ENCODE measurements at regions not wholly inside any gene's neighbourhood (a gene's known extent, or its start where the extent isn't known, plus 50 kb on each side); places are given as distances from the start of the nearest gene placed in this dataset.
"Not testable (repeated sequence)": the region's sequence is repeated elsewhere in the genome, so short reads cannot be mapped to it uniquely, and the experiment has no call there.

- no peak for DNase-seq (ENCODE audit: low spot score)
Observed at GRCh38 chr18:42328931-42329330, 373.9 kb downstream of the PIK3C3 start.

DNA sequence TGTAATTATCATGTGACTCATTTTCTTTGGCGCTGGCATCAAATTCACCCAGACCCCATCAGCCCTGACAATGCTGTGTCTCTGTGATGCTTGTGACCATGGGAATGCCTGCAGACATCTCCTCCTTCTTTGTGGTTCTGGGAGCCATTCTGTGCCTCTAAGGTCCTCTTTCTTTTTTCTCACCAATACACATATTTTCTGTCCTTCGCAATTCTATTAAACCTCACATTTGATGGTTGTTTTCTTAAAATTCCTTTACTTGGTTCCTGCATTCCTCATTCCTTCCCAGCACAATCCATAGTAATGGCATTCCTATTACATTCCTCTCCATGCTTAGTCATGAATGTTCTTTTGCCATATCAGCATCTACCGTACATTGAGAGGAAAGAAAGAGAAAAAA, 375.3 kb downstream of the PIK3C3 start:
- DNase-seq (ENCODE audit: low spot score), result no peak

DNA sequence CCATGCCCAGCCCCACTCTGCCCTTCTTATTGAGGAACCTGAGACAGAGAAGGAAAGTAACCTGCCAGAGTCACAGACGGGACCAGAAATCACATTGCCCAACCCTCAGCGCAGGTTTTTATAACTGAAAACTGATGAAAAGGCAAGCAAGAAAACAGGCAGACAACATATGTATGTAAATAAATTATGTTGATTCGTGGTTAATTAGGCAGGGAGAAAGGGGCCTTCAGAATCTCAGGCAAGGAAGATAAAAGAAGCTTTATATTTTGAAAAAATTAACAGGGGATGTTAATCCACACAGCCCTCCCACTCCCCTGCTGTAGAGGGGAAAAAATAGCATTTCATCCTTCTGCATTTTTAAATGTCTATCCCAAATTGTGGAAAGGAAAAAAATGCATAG, 378.5 kb downstream of the PIK3C3 start:
- no peak for DNase-seq (ENCODE audit: low spot score)

DNA sequence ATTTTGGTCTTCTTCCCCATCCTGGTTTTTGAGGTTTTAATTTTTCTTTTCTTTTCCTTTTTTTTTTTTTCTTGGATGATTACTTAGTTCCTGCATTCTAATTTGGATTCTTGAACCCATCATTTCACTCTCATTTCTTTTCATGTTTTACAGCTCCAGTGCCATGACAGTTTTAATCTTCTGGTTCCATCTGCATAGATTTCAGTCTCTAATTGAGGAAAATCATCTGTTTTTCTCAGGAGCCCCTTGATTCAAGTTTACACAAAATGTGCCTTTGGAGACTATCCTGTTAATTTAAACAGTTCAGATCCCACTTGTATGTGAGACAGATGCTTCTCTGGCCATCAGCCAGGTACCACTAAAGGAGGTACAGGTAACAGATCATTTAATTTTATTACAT, 379.9 kb downstream of the PIK3C3 start:
- DNase-seq (ENCODE audit: low spot score), result no peak

DNA sequence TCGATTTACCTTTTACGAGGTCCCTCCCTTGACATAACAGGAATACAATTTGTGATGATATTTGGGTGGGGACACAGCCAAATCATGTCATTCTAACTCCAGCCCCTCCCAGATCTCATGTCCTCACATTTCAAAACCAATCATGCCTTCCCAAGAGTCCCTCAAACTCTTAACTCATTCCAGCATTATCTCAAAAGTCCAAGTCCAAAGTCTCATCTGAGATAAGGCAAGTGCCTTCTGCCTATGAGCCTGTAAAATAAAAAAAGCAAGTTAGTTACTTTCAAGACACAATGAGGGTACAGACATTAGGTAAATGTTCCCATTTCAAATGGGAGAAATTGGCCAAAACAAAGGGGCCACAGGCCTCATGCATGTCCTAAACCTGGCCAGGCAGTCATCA, 381.1 kb downstream of the PIK3C3 start:
- no peak for DNase-seq (ENCODE audit: low spot score)

DNA sequence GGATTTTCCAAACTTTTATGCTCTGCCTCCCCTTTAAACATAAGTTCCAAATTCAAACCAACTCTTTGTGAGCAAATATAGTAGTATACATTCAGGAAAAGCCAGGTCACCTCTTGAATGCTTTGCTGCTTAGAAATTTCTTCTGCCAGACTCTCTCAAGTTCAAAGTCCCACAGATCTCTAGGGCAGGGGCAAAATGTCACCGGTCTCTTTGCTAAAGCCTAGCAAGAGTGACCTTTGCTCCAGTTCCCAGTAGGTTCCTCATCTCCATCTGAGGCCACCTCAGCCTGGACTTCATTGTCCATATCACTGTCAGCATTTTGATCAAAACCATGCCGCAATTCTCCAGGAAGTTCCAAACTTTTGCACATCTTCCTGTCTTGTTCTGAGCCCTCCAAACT, 382.3 kb downstream of the PIK3C3 start:
- DNase-seq (ENCODE audit: low spot score), result not testable (repeated sequence)

DNA sequence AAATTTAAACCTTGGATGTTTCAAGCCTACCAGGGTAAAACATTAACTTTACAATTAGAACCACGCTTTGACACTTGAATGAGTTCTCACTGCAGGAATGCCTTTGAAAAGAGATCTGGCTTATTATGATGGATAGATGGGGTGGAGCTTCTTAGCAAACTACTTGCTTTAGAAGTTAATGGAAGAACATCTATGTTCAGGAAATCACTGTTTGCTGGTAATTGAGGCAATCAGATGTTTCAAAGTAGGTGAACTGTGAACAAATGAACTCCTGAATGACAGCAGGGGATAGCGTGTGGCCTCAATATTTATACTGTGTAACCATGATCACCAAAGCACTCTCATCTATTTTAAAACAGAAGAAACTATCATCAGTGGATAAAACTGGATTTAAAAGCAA, 383.6 kb downstream of the PIK3C3 start:
- DNase-seq (ENCODE audit: low spot score), result no peak

DNA sequence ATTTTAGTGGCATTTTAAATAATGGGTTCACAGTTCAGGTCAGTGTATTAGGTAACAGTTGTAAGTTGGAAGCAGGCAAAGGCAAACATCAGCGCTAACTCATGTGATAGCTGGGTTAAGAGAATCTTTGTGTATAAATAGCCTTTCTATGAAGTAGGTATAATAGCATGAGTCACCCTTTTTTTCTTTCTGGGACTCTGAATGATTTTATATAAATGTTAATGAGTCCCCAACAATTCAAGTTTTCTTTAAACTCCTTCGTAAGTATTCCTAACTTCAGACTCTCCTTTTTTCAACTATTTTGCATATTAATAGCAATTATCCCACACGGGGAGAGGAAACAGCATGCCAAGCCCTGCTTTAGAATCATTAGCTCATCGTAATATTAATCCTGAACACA, 384.3 kb downstream of the PIK3C3 start:
- DNase-seq (ENCODE audit: low spot score), result no peak

DNA sequence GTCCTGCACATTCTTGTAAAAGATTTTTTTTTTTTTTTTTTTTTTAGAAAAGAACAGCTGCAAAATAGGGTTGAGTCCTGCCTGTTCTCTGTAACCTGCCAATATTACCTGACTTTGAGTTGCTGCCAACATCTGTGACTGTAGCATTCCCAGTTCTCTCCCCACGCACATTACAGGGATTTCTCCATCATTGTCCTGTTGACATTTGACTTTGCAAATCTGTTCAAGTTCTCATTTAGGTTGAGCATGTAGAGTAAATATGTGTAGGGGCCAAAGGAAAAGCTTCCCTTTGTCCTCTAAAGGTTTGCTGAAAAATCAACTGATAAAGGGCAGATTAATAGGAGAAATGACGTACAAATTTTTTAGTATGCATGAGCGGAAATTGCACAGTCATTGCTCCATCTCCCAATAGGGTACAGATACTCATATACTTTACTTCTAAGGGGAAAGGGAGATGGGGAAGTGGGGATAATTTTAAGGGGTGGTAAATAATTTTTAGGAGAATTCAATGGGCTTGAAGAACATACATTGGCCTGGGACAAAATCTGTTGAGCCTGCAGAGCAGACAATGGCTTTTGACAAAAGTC, 385.5 kb downstream of the PIK3C3 start:
- DNase-seq (ENCODE audit: low spot score), result no peak

DNA sequence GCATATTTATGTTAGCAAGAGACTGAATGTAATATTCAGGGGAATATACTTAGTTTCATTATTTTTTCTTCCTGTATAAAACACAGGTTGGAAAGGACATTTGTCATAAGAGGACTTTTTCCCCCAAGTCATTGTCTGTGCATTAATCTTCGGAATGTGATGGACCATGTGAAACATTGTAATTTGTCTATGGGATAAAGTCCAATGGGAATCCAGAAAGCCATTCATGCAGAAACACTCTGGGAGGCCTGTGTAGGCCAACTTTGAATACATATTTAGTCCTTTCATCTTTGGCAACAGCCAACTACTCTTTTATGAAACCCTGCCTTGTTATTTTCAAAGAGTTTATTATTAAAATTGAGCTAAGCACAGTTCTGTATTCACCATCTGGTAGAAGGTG, 386.4 kb downstream of the PIK3C3 start:
- no peak for DNase-seq (ENCODE audit: low spot score)

DNA sequence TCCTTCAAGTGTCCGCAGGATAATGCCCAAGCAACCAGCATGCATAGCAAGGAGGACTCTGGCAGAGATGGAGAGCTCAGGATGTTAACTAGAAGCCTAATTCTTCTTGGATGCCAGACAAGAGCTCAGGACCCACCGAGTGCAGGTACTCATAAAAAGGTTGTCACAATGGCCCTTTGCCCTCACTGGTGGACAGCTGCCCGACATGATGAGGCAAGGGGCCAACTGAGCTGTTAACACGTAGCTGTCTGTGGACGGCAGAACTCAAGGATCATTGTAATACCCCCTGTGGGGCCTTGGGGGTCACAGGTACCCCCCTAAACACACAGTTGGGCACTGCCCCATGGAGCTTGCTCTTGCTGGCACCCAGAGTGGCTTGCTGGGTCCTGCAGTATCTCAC, 393.7 kb downstream of the PIK3C3 start:
- no peak for DNase-seq (ENCODE audit: low spot score)

GRCh38 chr18:42351455-42351854, 396.4 kb downstream of the PIK3C3 start:
- no peak for DNase-seq (ENCODE audit: low spot score)

DNA sequence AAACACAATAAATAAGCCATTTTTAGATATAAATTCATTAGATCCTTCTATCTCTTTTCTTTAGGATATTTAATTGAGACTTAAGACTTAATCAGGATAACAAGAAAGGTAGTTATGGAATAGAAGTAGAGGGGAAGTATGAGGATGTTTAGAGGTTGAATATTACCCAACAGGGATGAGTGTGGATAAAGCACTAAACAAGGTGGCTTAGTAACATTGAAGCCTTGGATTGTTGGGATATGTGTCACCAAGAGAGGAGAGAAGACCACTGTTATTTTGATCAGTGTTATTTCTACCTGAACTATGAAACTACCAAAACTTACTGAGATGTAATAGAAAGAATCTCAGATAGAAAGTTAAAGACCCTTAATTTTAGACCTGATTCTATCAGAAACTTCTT, 405.7 kb downstream of the PIK3C3 start:
- DNase-seq (ENCODE audit: low spot score), result no peak

GRCh38 chr18:42363446-42364441, 408.7 kb downstream of the PIK3C3 start:
- DNase-seq (ENCODE audit: low spot score), result no peak

DNA sequence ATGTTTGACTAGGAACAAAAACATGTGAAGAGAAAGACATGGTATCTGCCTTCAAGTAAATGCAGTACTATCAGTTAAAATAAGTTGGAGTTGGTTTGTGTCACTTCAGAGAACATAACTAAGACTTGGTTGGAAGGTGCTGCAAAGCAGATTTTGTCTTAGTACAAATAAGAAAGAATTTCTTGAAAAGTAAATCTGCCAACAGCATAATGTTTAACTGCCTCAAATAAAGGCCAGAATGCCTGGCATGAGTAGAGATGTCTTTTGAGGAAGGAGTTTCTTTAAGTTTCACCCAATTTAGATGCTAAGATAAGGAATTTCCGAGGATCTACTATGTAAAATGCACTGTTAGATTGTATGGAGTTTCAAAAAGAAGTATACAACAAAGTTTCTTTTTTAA, 409.7 kb downstream of the PIK3C3 start:
- no peak for DNase-seq (ENCODE audit: low spot score)

DNA sequence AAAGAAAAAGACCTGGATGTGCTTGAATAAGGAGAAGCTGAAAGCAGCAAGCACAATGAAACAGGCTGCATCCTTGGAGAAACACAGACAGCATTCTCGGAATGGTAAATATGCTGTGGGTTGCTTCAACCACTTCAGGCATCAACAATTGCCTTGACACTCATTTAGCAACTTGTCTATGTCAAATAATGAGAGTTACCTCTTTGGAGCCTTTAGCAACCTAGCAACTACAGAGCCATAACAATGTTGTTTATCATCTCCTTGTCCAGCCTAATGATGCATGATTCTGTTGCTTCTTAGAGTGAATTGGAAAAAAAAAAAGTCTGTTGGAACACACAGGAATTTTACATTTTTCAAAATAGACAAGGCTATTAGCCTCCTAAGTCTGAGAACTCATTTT, 410.6 kb downstream of the PIK3C3 start:
- no peak for DNase-seq (ENCODE audit: low spot score)

DNA sequence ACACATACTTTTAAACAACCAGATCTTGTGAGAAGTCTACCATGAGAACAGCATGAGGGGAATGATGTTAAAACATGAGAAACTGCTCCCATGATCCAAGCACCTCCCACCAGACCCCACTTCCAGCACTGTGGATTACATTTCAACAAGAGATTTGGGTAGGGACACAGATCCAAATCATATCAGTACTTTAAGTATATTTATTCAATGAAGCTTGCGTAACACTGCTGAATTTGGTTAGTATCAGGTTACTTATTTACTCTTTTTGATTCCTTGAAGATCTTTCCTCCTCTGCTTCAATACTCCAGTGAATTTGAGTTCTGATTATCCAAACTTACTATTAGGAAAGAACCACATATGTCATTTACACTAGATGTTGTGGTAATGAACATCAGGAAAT, 418.6 kb downstream of the PIK3C3 start:
- DNase-seq (ENCODE audit: low spot score), result no peak

- DNase-seq (ENCODE audit: low spot score), result no peak
Observed at GRCh38 chr18:42374961-42375360, 419.9 kb downstream of the PIK3C3 start.

DNA sequence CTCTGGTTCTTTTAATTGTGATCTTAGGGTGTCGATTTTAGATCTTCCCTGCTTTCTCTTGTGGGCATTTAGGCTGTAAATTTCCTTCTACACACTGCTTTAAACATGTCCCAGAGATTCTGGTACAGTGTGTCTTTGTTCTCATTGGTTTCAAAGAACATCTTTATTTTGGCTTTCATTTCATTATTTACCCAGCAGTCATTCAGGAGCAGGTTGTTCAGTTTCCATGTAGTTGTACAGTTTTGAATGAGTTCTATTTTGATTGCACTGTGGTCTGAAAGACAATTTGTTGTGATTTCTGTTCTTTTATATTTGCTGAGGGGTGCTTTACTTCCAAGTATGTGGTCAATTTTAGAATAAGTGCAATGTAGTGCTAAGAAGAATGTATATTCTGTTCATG, 423.8 kb downstream of the PIK3C3 start:
- not testable (repeated sequence) for DNase-seq (ENCODE audit: low spot score)

GRCh38 chr18:42381236-42381635, 426.2 kb downstream of the PIK3C3 start:
- not testable (repeated sequence) for DNase-seq (ENCODE audit: low spot score)

GRCh38 chr18:42392416-42392815, 437.4 kb downstream of the PIK3C3 start:
- DNase-seq (ENCODE audit: low spot score), result no peak

- DNase-seq (ENCODE audit: low spot score), result no peak
Observed at GRCh38 chr18:42392926-42393325, 437.9 kb downstream of the PIK3C3 start.

- DNase-seq (ENCODE audit: low spot score), result no peak
Observed at GRCh38 chr18:42394238-42394637, 439.2 kb downstream of the PIK3C3 start.

Data from hematopoietic multipotent progenitor cell treated with erythropoietin and hydrocortisone succinate and interleukin-3 and kit ligand, for 15 days (in vitro differentiated cells).